Activated T-helper 1 cell treated with anti-CD3 and anti-CD28 coated beads, Interleukin-12 subunit alpha, Interleukin-12 subunit beta, Interleukin-2, Interleukin-4 antibody, amounts not matched to agents 30 ng/mL and 10 ng/mL and 1 ng/mL, durations not matched to agents 14 hours and 24 hours and 36 hours (primary cell): ENCODE measurements at regions not wholly inside any gene's neighbourhood (a gene's known extent, or its start where the extent isn't known, plus 50 kb on each side); places are given as distances from the start of the nearest gene placed in this dataset.

Source experiments
- DNase-seq: peaks from one replicate; pipeline ENCODE4 v3.0.0; 2021; ENCODE audit warnings: low spot score
- H3K27ac Mint-ChIP-seq: one replicate; pipeline ENCODE4 v1.8.0; 2021; ENCODE audit warnings: mild to moderate bottlenecking, mixed read lengths
- H3K27me3 Mint-ChIP-seq: one replicate; pipeline ENCODE4 v1.8.0; 2022; ENCODE audit warnings: mild to moderate bottlenecking, moderate library complexity, mixed read lengths; ENCODE audit not compliant: insufficient read depth
- H3K36me3 Mint-ChIP-seq: one replicate; pipeline ENCODE4 v1.8.0; 2021; ENCODE audit warnings: low read depth, mixed read lengths
- H3K4me1 Mint-ChIP-seq: one replicate; pipeline ENCODE4 v1.8.0; 2021; ENCODE audit warnings: low read depth, mixed read lengths
- H3K4me3 Mint-ChIP-seq: one replicate; pipeline ENCODE4 v1.8.0; 2021; ENCODE audit warnings: mild to moderate bottlenecking, moderate library complexity, mixed read lengths
- H3K9me3 Mint-ChIP-seq: one replicate; pipeline ENCODE4 v1.8.0; 2021; ENCODE audit warnings: mixed read lengths
- intact Hi-C: fragments of 100-400 bp; cut with micrococcal nuclease; formaldehyde crosslinking; loops from one replicate; pipeline ENCODE4 v1.15.1; 2024

DNA sequence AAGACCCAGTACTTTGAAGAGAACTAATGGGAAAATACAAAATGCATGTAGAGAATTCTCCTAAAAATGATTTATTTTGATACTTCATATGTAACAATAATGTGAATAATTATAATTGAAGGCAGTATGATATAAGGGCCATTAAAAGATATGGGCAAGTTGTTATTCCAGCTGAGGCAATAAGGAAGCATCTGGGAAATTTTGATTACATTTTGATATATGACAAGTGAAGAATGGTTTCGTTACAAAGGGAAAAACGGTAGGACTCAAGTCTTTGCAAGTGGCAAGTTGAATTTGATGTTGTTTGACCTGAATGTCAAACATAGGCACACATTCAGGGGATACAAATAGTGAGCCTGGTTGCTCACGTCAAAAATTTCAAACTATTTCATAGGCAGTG, 137.9 kb upstream of the TP63 start:
- Mint-ChIP-seq H3K27ac (no peak overlapping the region), H3K36me3 (no peaks in the 10 kb centered on the region), H3K9me3 (peaks cover 9% of the 10 kb centered on the region), H3K4me1 (no peaks in the 10 kb centered on the region), H3K4me3 (no peak overlapping the region), H3K27me3 (peaks cover 8% of the 10 kb centered on the region)
- no peak for DNase-seq
- intact Hi-C loops = no loop called here

DNA sequence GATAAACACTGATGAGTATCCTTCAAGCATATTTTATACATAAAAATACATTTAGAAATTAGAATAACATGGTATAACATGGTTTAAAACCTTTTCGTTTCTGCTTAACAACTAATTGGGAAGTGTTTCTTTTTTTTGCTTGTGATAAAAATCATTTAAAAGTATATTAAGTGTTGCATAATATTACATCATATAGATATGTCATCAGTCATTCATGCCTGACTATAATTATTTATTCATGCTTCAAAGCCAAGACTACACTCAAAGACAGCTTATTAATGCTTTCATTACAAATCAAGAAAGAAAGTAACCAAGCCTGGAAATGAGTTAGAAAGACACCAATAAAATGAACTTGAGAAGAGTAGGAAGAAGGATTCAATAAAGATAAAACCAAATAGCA, 136.6 kb upstream of the TP63 start:
- no peak overlapping the region for H3K27ac Mint-ChIP-seq
- no peaks in the 10 kb centered on the region for H3K4me1 Mint-ChIP-seq
- H3K4me3 Mint-ChIP-seq = no peak overlapping the region
- intact Hi-C loops = no loop called here
- peaks cover 4% of the 10 kb centered on the region for H3K27me3 Mint-ChIP-seq
- H3K36me3 Mint-ChIP-seq = no peaks in the 10 kb centered on the region
- peaks cover 9% of the 10 kb centered on the region for H3K9me3 Mint-ChIP-seq
- no peak for DNase-seq

DNA sequence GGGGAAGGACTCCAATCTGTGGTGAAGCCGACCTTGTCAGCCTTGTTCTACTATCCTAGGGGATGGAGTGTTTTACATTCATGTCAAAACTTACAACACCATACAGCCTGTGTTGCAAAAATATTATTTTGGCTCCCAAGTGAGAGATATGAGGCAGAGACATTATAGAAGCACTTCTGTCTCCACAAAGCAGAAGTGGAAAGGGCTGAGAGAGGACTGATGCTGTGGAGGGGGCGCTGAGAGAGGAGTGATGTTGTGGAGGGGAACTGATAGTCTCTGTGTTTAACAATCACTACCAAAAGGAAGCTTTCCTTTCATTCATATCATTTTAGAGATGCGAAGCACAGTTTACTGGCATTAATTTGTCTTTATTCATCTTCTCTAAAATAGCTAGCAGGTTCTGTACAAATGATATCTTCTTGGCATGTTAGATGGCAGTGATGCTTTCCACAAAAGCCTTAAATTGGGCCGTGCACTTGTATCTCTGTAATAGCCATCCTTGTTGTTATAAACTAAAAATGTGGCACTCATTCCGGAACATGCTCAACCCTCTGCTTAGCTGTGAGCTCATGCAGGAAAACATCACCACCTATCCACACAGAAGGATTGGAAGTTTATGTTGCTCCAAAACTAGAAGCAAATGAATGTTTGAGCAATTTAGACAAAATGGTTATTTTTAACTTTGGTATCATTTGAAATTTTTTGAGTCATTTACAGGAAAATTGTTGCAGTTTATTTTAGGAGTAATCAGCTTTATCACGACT, 134.6 kb upstream of the TP63 start:
- Mint-ChIP-seq H3K4me1 (no peaks in the 10 kb centered on the region), H3K9me3 (peaks cover 15% of the 10 kb centered on the region), H3K27me3 (peaks cover 2% of the 10 kb centered on the region), H3K36me3 (peaks cover 2% of the 10 kb centered on the region), H3K27ac (no peak overlapping the region), H3K4me3 (no peak overlapping the region)
- intact Hi-C loops = no loop called here
- DNase-seq = no peak

DNA sequence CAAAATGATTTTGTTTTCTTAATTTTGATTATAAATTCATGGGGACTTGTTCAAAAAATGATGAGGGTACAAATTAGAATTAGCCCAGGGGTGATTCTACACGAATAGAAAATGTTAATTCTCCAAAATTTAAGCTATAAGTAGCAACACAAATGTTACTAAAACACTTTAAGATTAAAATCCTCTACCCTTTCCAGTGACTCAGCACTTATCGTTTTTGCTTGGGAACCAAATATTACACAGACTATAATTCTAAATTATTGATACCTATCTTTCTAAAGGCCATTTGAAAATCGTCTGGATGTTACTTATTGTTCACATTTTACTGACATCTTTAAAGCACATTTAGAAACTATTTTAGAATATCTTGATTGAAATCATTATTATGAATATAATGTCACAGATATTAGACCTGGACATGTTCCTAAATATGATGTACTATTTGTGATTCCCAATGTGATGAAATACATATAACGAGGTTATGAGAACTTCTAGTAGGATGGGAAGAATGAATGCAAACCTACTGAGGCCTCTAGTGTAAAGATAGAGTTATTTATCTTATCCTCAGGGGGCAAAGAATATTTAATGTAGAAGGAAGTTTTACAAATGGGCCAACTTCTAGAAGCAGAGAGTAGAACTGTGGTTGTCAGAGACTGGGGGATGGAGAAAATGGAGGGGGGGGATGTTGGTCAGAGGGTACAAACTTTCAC, 132.0 kb upstream of the TP63 start:
- H3K27me3 Mint-ChIP-seq = peaks cover 2% of the 10 kb centered on the region
- H3K4me1 Mint-ChIP-seq = peaks cover 12% of the 10 kb centered on the region
- intact Hi-C loops = no loop called here
- DNase-seq = no peak
- H3K36me3 Mint-ChIP-seq = peaks cover 2% of the 10 kb centered on the region
- H3K9me3 Mint-ChIP-seq = peaks cover 6% of the 10 kb centered on the region
- no peak overlapping the region for H3K4me3 Mint-ChIP-seq
- no peak overlapping the region for H3K27ac Mint-ChIP-seq

DNA sequence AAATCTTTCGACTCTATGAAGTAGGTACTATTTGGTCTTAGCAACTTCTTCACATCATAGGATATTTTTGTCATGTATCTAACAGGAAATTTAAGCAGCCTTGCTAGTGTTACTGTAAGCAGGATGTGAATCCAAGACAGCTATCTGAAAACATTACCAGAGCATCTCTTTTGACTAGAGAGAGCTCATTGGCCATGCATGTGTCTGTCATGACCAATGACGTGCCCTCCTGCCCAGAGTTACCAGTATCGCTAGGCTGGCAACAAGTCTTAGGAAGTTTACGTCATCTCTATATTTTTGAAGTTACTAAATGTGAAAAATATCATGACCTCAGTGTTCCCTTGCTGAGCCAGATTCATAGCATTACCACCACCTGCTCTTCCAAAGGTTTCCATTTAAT, 130.9 kb upstream of the TP63 start:
- no peak for DNase-seq
- Mint-ChIP-seq H3K4me3 (no peak overlapping the region), H3K27me3 (peaks cover 2% of the 10 kb centered on the region), H3K9me3 (peaks cover 8% of the 10 kb centered on the region), H3K36me3 (peaks cover 2% of the 10 kb centered on the region), H3K4me1 (peaks cover 12% of the 10 kb centered on the region), H3K27ac (no peak overlapping the region)
- intact Hi-C loops = loop anchor here (5.0 kb wide), 1 partner anchor 193 kb away; no protein-coding TSS in a partner anchor

DNA sequence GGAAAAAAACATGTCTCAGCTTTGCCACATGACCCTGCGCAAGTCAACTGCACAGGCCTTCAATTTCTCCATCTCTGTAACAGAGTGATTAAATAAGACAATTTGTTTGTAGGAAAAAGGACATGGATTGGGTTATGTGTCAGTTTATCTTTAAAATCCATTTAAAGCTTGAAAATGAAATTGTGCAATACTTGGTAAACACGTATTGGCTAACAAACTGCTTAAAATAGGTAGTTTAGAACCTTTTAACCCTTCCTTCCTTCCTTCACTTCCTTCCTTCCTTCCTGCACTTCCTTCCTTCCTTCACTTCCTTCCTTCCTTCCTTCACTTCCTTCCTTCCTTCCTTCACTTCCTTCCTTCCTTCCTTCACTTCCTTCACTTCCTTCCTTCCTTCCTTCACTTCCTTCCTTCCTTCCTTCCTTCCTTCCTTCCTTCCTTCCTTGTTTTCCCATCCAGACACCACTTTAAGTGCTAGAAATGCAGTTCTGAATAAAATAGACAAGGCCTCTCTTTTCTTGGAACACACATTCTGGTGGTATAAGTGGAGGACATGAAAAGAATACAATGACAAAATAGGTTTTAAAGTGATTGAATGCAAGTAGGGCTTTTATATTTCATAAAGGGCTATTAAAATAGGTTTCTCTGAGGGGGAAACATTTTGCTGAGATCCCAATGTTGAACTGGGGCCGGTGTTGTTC, 130.2 kb upstream of the TP63 start:
- Mint-ChIP-seq H3K9me3 (peaks cover 9% of the 10 kb centered on the region), H3K36me3 (peaks cover 2% of the 10 kb centered on the region), H3K4me1 (peaks cover 12% of the 10 kb centered on the region), H3K4me3 (no peak overlapping the region), H3K27ac (no peak overlapping the region), H3K27me3 (peaks cover 2% of the 10 kb centered on the region)
- intact Hi-C loops = loop anchor here (5.0 kb wide), 1 partner anchor 194 kb away; no protein-coding TSS in a partner anchor
- no peak for DNase-seq

DNA sequence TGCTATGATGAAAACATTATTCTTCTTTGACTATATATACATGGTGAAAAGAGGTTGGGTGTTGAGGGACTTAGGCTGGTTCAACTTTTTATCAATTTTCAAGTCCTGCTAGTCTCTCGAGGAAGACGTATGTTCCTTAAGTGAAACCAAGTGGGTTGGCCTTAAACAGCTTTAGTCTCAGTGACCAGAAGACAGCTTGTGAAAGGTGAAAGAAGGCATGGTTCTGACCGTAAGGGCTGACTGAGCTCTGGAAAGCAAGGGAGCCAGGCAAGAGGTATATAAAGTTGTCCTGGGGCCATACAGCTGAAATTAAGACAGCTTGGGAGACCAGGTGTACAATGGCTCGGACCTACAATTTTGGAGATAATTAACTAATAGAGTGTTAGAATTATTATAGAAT, 128.9 kb upstream of the TP63 start:
- Mint-ChIP-seq H3K4me3 (no peak overlapping the region), H3K27ac (no peak overlapping the region), H3K9me3 (peaks cover 13% of the 10 kb centered on the region), H3K4me1 (peaks cover 12% of the 10 kb centered on the region), H3K36me3 (peaks cover 5% of the 10 kb centered on the region), H3K27me3 (peaks cover 2% of the 10 kb centered on the region)
- no peak for DNase-seq
- intact Hi-C loops = loop anchor here (2.0 to 5.0 kb wide), 2 partner anchors 27 to 195 kb away; no protein-coding TSS in a partner anchor

DNA sequence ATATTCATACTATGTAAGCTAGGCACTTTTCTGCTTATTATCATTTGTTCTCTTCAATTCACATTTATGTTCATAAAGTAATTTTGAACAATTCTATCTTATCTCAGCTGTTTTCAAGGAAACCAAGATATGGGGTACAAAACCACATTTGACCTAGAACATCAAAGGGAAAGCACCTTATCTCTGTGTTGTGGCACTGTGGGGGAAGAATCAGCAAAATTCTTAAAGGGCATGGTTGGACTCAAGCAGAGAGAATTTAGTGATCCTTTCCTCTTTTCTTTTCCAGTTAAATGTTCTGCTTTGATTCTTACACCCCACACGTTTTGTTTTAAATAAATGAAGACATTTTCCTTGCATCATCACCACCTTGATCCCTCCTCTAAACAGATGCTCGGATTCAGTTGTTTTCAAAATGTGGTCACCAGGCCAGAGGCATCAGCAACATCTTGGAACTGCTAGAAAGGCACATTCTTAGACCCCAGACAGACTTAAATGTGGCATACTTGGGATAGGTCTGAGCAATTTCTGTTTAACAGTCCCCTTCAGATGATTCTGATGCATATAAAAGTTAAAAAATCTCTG, 128.4 kb upstream of the TP63 start:
- Mint-ChIP-seq H3K36me3 (peaks cover 5% of the 10 kb centered on the region), H3K4me1 (peaks cover 12% of the 10 kb centered on the region), H3K9me3 (peaks cover 16% of the 10 kb centered on the region), H3K27me3 (no peaks in the 10 kb centered on the region), H3K4me3 (no peak overlapping the region), H3K27ac (no peak overlapping the region)
- DNase-seq = no peak
- intact Hi-C loops = loop anchor here (2.0 to 5.0 kb wide), 2 partner anchors 26 to 195 kb away; no protein-coding TSS in a partner anchor

DNA sequence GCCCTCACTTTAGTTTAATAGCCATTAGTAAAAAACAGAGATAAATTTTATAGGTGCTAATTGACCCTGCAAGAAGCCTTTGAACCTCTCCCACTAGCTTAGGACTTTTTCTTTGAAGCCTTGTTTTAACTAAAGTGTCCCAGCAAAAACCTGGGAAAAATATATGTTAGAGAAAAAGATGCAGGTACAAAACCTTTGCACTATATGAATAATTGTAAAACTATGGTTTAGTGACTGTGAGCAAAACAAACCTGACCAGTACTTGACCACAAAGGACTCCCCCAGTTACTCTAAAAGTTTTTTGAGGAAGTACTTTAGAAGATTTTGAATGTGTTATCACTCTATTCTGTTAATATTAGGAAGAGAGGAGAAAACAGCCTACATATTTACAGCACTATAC, 123.3 kb upstream of the TP63 start:
- Mint-ChIP-seq H3K27me3 (no peaks in the 10 kb centered on the region), H3K9me3 (peaks cover 10% of the 10 kb centered on the region), H3K36me3 (peaks cover 3% of the 10 kb centered on the region), H3K4me3 (no peak overlapping the region), H3K27ac (no peak overlapping the region), H3K4me1 (peaks cover under 1% of the 10 kb centered on the region)
- intact Hi-C loops = no loop called here
- DNase-seq = no peak

DNA sequence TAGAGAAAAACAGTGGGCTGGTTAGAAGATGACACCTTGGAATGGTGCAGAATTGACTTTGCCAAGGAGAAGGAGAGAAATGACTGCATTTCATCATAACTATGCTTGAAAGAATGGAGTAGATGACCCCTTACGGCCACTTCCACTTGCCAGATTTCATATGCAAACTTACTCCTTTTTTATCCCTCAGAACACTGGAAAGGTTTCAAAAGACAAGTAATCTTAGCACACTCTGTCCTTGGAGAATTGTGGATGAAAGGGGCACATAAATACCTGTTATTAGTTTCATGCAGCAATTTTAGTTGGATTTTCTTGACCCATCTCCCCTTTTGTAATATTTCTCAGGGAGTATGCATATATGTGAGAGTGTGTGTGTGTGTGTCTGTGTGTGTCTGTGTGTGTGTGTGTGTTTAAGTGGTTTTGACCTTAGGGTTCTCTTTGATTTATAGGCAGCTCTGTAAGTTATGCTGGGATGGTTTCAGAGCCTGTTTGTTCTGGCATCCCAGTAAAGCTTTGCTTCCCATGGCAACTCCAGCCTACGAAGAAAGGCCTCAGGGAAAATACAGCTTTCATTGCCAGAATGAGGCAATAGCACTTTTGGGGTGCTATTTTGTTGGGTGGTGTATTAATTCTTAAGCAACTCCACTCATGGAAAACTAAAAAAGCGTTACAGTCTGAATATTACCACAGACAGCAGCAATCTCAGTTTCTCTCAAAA, 122.2 kb upstream of the TP63 start:
- H3K4me3 Mint-ChIP-seq = no peak overlapping the region
- H3K36me3 Mint-ChIP-seq = peaks cover 3% of the 10 kb centered on the region
- H3K4me1 Mint-ChIP-seq = no peaks in the 10 kb centered on the region
- H3K9me3 Mint-ChIP-seq = peaks cover 10% of the 10 kb centered on the region
- intact Hi-C loops = no loop called here
- DNase-seq = no peak
- H3K27me3 Mint-ChIP-seq = no peaks in the 10 kb centered on the region
- no peak overlapping the region for H3K27ac Mint-ChIP-seq

DNA sequence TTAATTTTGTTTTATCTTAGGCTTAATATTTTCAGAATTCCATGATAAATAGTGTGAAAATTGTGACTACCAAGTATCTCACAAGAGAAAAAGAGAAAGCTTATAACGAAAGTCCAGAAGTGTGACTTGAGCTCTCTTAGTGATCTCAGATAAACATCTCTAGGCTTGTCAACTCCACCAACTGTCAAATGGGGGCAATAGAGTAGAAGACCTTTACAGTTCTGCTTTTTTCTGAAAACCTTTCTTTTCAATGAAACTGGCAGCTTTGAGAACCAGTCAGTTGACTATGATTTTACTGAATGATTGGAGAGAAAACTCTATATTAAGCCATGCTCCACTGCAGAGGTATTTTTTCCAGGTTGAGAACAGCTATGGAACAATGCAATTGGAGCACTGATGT, 119.2 kb upstream of the TP63 start:
- intact Hi-C loops = no loop called here
- H3K27ac Mint-ChIP-seq = no peak overlapping the region
- peaks cover 10% of the 10 kb centered on the region for H3K9me3 Mint-ChIP-seq
- peaks cover 9% of the 10 kb centered on the region for H3K4me1 Mint-ChIP-seq
- H3K27me3 Mint-ChIP-seq = no peaks in the 10 kb centered on the region
- H3K36me3 Mint-ChIP-seq = peaks cover under 1% of the 10 kb centered on the region
- H3K4me3 Mint-ChIP-seq = no peak overlapping the region
- DNase-seq = no peak

DNA sequence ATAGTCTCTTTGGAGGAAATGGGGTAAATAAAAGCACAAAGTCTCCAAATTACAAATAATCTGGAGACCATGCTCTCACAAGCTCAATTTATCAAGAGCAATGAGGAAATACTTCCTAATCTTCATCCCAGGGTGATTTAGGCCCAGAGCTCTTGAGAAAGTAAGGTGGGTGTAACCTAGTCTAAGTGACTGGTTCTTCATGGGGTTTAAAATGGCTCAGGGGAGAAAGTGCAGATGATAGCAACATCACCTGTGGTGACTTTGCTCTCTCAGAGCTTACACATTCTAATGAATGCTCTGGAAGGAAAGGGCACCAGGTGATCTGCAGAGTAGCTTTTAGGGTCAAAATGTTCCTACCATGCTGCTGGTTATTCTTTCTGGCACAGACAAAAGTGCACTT, 118.4 kb upstream of the TP63 start:
- Mint-ChIP-seq H3K9me3 (peaks cover 10% of the 10 kb centered on the region), H3K27ac (no peak overlapping the region), H3K4me1 (peaks cover 9% of the 10 kb centered on the region), H3K4me3 (no peak overlapping the region), H3K27me3 (no peaks in the 10 kb centered on the region), H3K36me3 (no peaks in the 10 kb centered on the region)
- no peak for DNase-seq
- intact Hi-C loops = no loop called here
